ENCODE measurements at regions not wholly inside any gene's neighbourhood (a gene's known extent, or its start where the extent isn't known, plus 50 kb on each side); places are given as distances from the start of the nearest gene placed in this dataset.

DNA sequence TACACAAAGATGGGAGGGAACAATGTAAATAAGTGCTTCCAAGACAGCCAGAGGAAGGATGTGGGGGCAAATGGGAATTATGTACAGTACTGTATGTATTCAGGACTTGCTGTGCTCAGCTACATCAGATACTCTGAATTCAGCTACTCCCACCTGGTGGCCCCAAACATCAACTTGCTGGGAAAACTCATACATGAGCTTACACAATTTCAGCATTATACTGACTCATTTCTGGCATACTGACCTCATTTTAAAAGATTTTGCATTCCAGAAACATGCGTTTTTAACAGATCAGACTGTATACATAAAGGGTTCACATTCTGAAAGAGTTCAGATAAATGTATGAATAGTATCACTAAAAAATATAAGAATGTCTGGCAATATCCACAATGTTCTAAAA is 59.7 kb downstream of the GPX5 start:
- ChIA-PET CTCF (interaction anchor here (0.9 to 1.4 kb wide), 3 partner anchors 42 to 444 kb away, joined by 3 to 4 read pairs (median 3); partner anchors contain the start of gene ZKSCAN8), POLR2A (no interaction called here)
- Mint-ChIP-seq H3K27me3 (ENCODE audit: low read depth) (peaks cover 46% of the 10 kb centered on the region), H3K36me3 (ENCODE audit: low read depth) (peaks cover 7% of the 10 kb centered on the region), H3K27ac (no peak overlapping the region), H3K9me3 (ENCODE audit: insufficient read depth) (peaks cover 3% of the 10 kb centered on the region), H3K4me3 (no peak overlapping the region), H3K4me1 (ENCODE audit: low read depth) (peaks cover 42% of the 10 kb centered on the region)
- no peak for ATAC-seq
- DNase-seq, result no peak

DNA sequence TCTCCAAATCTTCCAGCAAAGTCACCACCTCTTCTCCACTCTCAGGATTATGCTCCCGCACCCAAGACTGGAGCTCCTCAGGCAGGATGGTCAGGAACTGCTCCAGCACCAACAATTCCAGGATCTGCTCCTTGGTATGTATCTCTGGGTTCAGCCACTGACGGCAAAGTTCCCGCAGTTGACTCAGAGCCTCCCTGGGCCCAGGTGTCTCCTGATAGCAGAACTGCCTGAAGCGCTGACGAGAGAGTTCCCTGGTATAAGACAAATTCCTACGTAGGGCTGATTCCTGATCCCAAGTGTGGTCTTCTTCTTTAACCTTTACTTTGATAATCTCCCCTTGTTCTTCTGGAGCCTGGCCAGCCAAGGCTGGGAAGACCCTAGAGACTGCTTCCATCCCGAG is 60.6 kb downstream of the GPX5 start:
- peaks cover 7% of the 10 kb centered on the region for H3K36me3 Mint-ChIP-seq (ENCODE audit: low read depth)
- no peak overlapping the region for H3K27ac Mint-ChIP-seq
- CTCF ChIA-PET, result interaction anchor here (0.9 to 1.3 kb wide), 2 partner anchors 91 to 230 kb away, joined by 3 to 4 read pairs; no protein-coding TSS in a partner anchor
- ATAC-seq (no peak), DNase-seq (no peak)
- H3K4me3 Mint-ChIP-seq, result peak overlapping the region; percentile 75
- H3K27me3 Mint-ChIP-seq (ENCODE audit: low read depth), result peaks cover 54% of the 10 kb centered on the region
- peaks cover 3% of the 10 kb centered on the region for H3K9me3 Mint-ChIP-seq (ENCODE audit: insufficient read depth)
- POLR2A ChIA-PET, result no interaction called here
- H3K4me1 Mint-ChIP-seq (ENCODE audit: low read depth), result peaks cover 42% of the 10 kb centered on the region

DNA sequence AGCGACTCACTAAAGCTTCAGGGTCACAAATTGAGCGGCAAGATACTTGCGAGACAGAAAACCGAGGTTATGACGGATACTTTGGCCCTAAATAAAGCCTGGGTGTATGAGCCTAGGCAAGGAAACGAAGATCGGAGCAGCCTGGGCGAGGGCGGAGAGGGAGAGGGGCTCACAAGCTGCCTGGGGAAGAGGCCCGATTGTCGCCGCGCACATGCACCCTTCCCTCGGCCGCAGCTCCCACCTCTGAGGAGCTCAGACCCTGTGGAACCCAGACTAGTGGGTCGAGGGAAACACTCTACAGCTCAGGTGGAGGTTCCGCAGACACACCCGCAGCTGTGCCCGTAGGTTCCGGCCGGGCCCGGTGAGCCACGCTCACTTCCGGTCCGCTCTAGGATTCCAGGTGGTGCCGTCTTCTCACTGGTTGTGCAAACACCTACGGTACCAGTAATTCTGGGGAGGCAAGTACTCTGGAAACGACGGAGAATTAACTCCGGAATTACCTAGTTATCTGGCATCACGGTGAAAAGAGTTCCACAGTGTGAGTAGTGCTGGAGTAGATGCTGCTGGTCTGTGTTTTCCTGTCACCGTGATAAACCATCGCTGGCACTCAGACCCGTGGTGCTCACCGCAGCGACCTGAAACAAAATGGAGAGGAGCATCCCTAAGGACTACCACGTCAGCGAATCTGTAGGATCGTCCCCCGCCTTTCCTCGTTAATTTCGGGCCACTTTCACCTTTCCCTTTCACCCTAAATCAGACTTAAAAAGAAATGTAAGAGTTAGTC is 61.5 kb downstream of the GPX5 start:
- ATAC-seq (peak; percentile 85), DNase-seq (peak; percentile 65)
- peaks cover 3% of the 10 kb centered on the region for H3K9me3 Mint-ChIP-seq (ENCODE audit: insufficient read depth)
- CTCF ChIA-PET, result interaction anchor here (1.3 kb wide), 1 partner anchor 231 kb away, joined by 3 read pairs; no protein-coding TSS in a partner anchor
- peaks cover 7% of the 10 kb centered on the region for H3K36me3 Mint-ChIP-seq (ENCODE audit: low read depth)
- peaks cover 61% of the 10 kb centered on the region for H3K27me3 Mint-ChIP-seq (ENCODE audit: low read depth)
- POLR2A ChIA-PET, result no interaction called here
- peak overlapping the region; percentile 75 for H3K4me3 Mint-ChIP-seq
- H3K27ac Mint-ChIP-seq, result peak overlapping the region; percentile 27
- peaks cover 42% of the 10 kb centered on the region for H3K4me1 Mint-ChIP-seq (ENCODE audit: low read depth)

- H3K4me1 Mint-ChIP-seq (ENCODE audit: low read depth), result peaks cover 42% of the 10 kb centered on the region
- peaks cover 3% of the 10 kb centered on the region for H3K9me3 Mint-ChIP-seq (ENCODE audit: insufficient read depth)
- no peak overlapping the region for H3K27ac Mint-ChIP-seq
- ChIA-PET CTCF (no interaction called here), POLR2A (no interaction called here)
- no peak for DNase-seq
- H3K36me3 Mint-ChIP-seq (ENCODE audit: low read depth), result peaks cover 7% of the 10 kb centered on the region
- peak overlapping the region; percentile 75 for H3K4me3 Mint-ChIP-seq
- H3K27me3 Mint-ChIP-seq (ENCODE audit: low read depth), result peaks cover 64% of the 10 kb centered on the region
- no peak for ATAC-seq
Observed at GRCh38 chr6:28587746-28588075, 62.0 kb downstream of the GPX5 start.

DNA sequence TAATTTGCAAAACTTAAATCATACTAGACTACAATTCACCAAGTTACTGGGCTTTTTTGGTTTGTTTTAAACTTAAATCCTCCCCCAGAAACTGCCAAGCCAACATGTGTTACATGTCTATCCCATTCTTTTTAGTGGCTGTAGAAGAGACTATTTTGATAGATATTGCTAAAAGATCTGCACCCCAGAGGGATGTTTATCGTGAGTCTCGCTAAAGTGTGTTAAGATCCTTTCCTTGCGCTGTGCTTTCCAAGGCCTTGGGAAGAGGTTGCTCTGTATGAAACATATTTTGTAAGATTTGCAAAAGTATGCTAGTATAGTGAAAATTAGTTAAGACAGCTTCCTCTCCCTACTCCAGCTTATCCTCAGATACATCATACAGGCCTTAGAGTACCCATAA is 63.0 kb downstream of the GPX5 start:
- DNase-seq (no peak), ATAC-seq (no peak)
- H3K4me1 Mint-ChIP-seq (ENCODE audit: low read depth), result peaks cover 42% of the 10 kb centered on the region
- H3K27ac Mint-ChIP-seq, result no peak overlapping the region
- POLR2A ChIA-PET, result no interaction called here
- peak overlapping the region; percentile 4 for H3K4me3 Mint-ChIP-seq
- H3K36me3 Mint-ChIP-seq (ENCODE audit: low read depth), result peaks cover 7% of the 10 kb centered on the region
- peaks cover 3% of the 10 kb centered on the region for H3K9me3 Mint-ChIP-seq (ENCODE audit: insufficient read depth)
- CTCF ChIA-PET, result interaction anchor here (1.7 kb wide), 1 partner anchor 46 kb away, joined by 5 read pairs; no protein-coding TSS in a partner anchor
- peaks cover 64% of the 10 kb centered on the region for H3K27me3 Mint-ChIP-seq (ENCODE audit: low read depth)

GRCh38 chr6:28589234-28589956 is 63.7 kb downstream of the GPX5 start:
- POLR2A ChIA-PET, result no interaction called here
- CTCF ChIA-PET, result interaction anchor here (1.7 kb wide), 1 partner anchor 47 kb away, joined by 5 read pairs; no protein-coding TSS in a partner anchor
- peak; percentile 45 for DNase-seq
- no peak overlapping the region for H3K27ac Mint-ChIP-seq
- H3K4me3 Mint-ChIP-seq, result peak overlapping the region; percentile 4
- peaks cover 42% of the 10 kb centered on the region for H3K4me1 Mint-ChIP-seq (ENCODE audit: low read depth)
- peak; percentile 45 for ATAC-seq
- peaks cover 7% of the 10 kb centered on the region for H3K36me3 Mint-ChIP-seq (ENCODE audit: low read depth)
- H3K9me3 Mint-ChIP-seq (ENCODE audit: insufficient read depth), result peaks cover 3% of the 10 kb centered on the region
- H3K27me3 Mint-ChIP-seq (ENCODE audit: low read depth), result peaks cover 66% of the 10 kb centered on the region

GRCh38 chr6:28589957-28590349 is 64.3 kb downstream of the GPX5 start:
- CTCF ChIA-PET, result interaction anchor here (1.7 kb wide), 1 partner anchor 48 kb away, joined by 5 read pairs; no protein-coding TSS in a partner anchor
- peaks cover 66% of the 10 kb centered on the region for H3K27me3 Mint-ChIP-seq (ENCODE audit: low read depth)
- peak overlapping the region; percentile 4 for H3K4me3 Mint-ChIP-seq
- no peak overlapping the region for H3K27ac Mint-ChIP-seq
- DNase-seq (no peak), ATAC-seq (no peak)
- peaks cover 7% of the 10 kb centered on the region for H3K36me3 Mint-ChIP-seq (ENCODE audit: low read depth)
- H3K4me1 Mint-ChIP-seq (ENCODE audit: low read depth), result peaks cover 42% of the 10 kb centered on the region
- H3K9me3 Mint-ChIP-seq (ENCODE audit: insufficient read depth), result peaks cover 3% of the 10 kb centered on the region
- POLR2A ChIA-PET, result no interaction called here

- ChIA-PET POLR2A (no interaction called here), CTCF (no interaction called here)
- ATAC-seq (no peak), DNase-seq (peak; percentile 33)
- H3K27ac Mint-ChIP-seq, result no peak overlapping the region
- H3K27me3 Mint-ChIP-seq (ENCODE audit: low read depth), result peaks cover 37% of the 10 kb centered on the region
- no peaks in the 10 kb centered on the region for H3K9me3 Mint-ChIP-seq (ENCODE audit: insufficient read depth)
- no peak overlapping the region for H3K4me3 Mint-ChIP-seq
- H3K4me1 Mint-ChIP-seq (ENCODE audit: low read depth), result peaks cover 7% of the 10 kb centered on the region
- H3K36me3 Mint-ChIP-seq (ENCODE audit: low read depth), result no peaks in the 10 kb centered on the region
Observed at GRCh38 chr6:28597217-28597835, 71.6 kb downstream of the GPX5 start.

DNA sequence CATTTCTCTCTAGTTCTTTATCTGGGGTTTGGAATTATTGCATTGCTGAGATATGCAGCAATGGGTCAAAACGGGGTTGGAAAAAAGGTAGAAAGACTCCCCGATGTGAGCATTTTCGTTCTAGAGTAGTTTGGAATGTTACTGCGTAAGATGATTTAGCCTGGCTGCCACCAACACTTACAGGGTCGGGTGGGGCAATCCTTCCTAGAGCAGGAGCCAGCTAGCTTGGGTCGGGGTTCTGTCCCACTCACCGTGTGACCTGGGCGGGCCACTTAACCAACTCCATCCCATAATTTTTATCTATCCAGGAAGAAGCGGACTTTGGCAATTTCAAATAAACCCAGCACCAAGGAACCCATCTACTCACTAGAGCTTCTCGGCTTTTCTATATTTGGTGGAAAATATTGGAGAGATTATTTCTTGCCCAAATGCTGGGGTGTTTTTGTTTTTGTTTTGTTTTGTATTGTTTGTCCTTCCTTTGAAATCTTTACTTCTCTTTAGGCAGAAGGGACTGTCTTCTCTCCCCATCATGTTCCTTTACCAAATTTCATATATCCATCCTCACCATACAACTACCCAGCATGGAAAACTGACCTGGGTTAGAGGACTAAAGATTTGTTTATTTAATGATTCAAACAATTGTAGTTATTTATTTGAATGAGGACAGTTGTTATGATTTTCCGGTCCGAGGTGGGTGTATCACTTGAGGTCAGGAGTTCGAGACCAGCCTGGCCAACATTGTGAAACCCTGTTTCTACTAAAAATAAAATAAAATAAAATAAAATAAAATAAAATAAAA is 72.4 kb downstream of the GPX5 start:
- DNase-seq (no peak), ATAC-seq (no peak)
- Mint-ChIP-seq H3K4me1 (ENCODE audit: low read depth) (peaks cover 7% of the 10 kb centered on the region), H3K4me3 (no peak overlapping the region), H3K36me3 (ENCODE audit: low read depth) (no peaks in the 10 kb centered on the region), H3K9me3 (ENCODE audit: insufficient read depth) (no peaks in the 10 kb centered on the region), H3K27me3 (ENCODE audit: low read depth) (peaks cover 36% of the 10 kb centered on the region), H3K27ac (no peak overlapping the region)
- CTCF ChIA-PET, result no interaction called here
- POLR2A ChIA-PET, result no interaction called here

DNA sequence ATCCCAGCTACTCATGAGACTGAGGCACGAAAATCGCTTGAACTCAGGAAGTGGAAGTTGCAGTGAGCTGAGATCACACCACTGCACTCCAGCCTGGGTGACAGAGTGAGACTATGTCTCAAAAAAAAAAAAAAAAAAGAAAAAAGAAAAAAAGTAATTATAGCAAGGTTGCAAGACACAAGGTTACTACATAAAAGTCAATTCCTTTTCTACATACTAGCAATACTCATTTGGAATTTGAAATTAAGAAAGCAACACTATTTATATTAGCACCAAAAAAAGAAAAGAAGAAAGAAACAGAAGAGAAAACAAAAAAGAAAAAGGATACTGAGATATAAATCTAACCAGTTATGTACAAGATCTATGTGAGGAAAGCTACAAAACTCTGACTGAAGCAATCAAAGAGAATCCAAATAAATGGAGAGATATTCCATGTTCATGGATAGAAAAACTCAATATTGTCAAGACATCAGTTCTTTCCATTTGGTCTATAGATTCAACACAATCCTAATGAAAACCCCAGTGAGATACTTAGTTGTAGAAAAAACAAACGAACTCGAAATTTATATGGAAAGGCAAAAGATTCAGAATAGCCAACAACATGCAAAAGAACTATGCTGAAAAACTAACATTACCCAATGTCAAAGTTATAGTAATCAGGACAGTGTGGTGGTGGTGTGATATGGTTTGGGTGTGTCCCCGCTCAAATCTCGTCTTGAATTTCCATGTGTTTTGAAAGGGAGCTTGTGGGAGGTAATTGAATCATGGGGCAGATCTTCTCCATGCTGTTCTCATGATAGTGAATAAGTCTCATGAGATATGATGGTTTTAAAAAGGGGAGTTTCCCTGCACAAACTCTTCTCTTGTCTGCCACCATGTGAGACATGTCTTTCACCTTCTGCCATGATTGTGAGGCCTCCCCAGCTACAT is 73.3 kb downstream of the GPX5 start:
- ChIA-PET POLR2A (no interaction called here), CTCF (no interaction called here)
- Mint-ChIP-seq H3K27ac (no peak overlapping the region), H3K4me3 (no peak overlapping the region), H3K36me3 (ENCODE audit: low read depth) (no peaks in the 10 kb centered on the region), H3K27me3 (ENCODE audit: low read depth) (peaks cover 36% of the 10 kb centered on the region), H3K4me1 (ENCODE audit: low read depth) (peaks cover 7% of the 10 kb centered on the region), H3K9me3 (ENCODE audit: insufficient read depth) (no peaks in the 10 kb centered on the region)
- no peak for DNase-seq
- ATAC-seq, result no peak

DNA sequence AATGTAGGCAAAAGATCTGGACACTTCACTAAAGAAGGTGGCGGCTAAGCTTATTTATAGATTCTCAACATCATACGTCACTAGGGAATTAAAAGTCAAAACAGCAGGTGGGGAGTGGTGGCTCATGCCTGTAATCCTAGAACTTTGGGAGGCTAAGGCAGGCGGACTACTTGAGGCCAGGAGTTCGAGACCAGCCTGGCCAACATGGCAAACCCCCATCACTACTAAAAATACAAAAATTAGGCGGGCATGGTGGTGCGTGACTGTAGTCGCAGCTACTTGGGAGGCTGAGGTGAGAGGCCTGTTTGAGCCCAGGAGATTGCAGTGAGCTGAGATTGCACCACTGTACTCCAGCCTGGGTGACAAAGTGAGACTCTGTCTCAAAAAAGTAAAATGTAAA is 74.6 kb downstream of the GPX5 start:
- H3K4me1 Mint-ChIP-seq (ENCODE audit: low read depth), result peaks cover 7% of the 10 kb centered on the region
- DNase-seq (no peak), ATAC-seq (no peak)
- peaks cover 30% of the 10 kb centered on the region for H3K27me3 Mint-ChIP-seq (ENCODE audit: low read depth)
- ChIA-PET CTCF (no interaction called here), POLR2A (no interaction called here)
- no peaks in the 10 kb centered on the region for H3K9me3 Mint-ChIP-seq (ENCODE audit: insufficient read depth)
- H3K27ac Mint-ChIP-seq, result no peak overlapping the region
- no peaks in the 10 kb centered on the region for H3K36me3 Mint-ChIP-seq (ENCODE audit: low read depth)
- no peak overlapping the region for H3K4me3 Mint-ChIP-seq

All from activated CD8-positive, alpha-beta T cell treated with anti-CD3 and anti-CD28 coated beads, Interleukin-2, amount 10 ng/mL, durations not matched to agents 7 days and 5 days (primary cell).